ENCODE measurements at regions not wholly inside any gene's neighbourhood (a gene's known extent, or its start where the extent isn't known, plus 50 kb on each side); places are given as distances from the start of the nearest gene placed in this dataset.

DNA sequence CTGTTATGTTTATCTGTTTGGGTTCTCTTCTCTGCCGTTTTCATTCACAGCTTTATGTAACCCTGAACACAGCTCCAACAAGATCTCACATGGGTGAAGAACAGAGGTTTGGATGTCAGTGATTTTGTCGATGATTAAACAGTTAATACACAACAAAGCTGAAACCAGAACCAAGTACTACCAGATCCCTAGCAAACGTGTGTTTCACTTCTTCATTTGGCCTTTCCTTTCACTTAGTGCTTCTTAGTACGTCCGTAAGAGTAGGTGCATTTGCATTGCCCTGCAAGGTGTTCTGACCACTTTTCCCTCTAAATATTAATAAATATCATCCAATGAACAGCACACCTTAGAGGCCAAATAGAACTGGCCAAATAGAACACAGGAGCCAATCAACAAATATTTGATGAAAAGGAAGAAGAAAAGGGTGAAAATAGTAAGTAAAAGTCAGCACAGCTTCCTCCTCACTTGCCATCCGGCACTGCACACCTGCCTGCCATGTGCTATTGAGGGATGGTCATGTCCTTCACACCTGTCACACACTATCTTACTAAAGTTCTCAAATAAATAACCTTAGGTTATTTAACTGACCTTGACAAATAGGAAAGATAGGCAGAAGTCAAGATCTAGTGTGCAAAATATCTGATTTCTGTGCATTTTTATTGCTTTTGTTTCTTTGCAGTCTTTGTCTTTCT is 252.6 kb upstream of the ANKRD30A start:
- TF ChIP-seq, protein P1, sequence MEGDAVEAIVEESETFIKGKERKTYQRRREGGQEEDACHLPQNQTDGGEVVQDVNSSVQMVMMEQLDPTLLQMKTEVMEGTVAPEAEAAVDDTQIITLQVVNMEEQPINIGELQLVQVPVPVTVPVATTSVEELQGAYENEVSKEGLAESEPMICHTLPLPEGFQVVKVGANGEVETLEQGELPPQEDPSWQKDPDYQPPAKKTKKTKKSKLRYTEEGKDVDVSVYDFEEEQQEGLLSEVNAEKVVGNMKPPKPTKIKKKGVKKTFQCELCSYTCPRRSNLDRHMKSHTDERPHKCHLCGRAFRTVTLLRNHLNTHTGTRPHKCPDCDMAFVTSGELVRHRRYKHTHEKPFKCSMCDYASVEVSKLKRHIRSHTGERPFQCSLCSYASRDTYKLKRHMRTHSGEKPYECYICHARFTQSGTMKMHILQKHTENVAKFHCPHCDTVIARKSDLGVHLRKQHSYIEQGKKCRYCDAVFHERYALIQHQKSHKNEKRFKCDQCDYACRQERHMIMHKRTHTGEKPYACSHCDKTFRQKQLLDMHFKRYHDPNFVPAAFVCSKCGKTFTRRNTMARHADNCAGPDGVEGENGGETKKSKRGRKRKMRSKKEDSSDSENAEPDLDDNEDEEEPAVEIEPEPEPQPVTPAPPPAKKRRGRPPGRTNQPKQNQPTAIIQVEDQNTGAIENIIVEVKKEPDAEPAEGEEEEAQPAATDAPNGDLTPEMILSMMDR (conservative IDR thresholded peaks at IDR 0.05): no peak
- TF ChIP-seq EZH2 (IDR thresholded peaks at IDR 0.05; ENCODE audit: low read depth): no peak
